RWPE1 (cell line): ENCODE measurements at regions not wholly inside any gene's neighbourhood (a gene's known extent, or its start where the extent isn't known, plus 50 kb on each side); places are given as distances from the start of the nearest gene placed in this dataset.

ENCODE experiments used
- CTCF ChIA-PET: fragments of 350-600 bp; sonication (Branson Sonifier 250); formaldehyde crosslinking; extraction: SDS; loops from one replicate; lab custom pipeline; 2021; lab: Yijun Ruan, JAX
- POLR2A ChIA-PET: fragments of 400-600 bp; formaldehyde crosslinking; extraction: SDS; loops from one replicate; lab custom pipeline; 2020; ENCODE audit warnings: antibody characterized with exemption; ENCODE audit not compliant: low non-redundant PET; lab: Yijun Ruan, JAX
- DNase-seq: peaks from one replicate; pipeline ENCODE4 v3.0.0; 2012; ENCODE audit warnings: low spot score
- H3K27ac ChIP-seq: fragments of 450-650 bp; 2 replicates; pipeline ENCODE4 v1.5.1; 2017
- TF ChIP-seq, protein P1 (sequence below): fragments of 450-650 bp; conservative IDR thresholded peaks from 2 replicates; pipeline ENCODE4 v1.5.1; 2017; ENCODE audit warnings: low read depth, mild to moderate bottlenecking

DNA sequence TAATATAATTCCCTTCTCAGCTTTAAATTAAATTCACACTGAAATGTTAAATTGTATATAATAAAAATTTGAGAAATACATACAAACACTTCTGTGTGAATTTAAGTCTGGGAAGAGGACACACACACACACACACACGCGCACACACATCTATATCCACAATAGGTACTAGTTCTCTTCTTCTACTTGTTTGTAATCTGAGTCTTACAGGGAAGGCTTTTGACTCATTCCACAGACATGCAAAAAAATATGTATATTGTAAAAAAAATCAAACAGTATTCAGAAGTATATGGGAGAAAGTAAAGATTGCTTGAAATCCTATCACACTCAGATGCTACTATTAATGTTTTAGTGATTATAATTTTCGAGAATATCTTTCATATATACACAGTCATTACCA, 276.2 kb downstream of the MDFIC start:
- no peak for DNase-seq
- TF ChIP-seq, protein P1, sequence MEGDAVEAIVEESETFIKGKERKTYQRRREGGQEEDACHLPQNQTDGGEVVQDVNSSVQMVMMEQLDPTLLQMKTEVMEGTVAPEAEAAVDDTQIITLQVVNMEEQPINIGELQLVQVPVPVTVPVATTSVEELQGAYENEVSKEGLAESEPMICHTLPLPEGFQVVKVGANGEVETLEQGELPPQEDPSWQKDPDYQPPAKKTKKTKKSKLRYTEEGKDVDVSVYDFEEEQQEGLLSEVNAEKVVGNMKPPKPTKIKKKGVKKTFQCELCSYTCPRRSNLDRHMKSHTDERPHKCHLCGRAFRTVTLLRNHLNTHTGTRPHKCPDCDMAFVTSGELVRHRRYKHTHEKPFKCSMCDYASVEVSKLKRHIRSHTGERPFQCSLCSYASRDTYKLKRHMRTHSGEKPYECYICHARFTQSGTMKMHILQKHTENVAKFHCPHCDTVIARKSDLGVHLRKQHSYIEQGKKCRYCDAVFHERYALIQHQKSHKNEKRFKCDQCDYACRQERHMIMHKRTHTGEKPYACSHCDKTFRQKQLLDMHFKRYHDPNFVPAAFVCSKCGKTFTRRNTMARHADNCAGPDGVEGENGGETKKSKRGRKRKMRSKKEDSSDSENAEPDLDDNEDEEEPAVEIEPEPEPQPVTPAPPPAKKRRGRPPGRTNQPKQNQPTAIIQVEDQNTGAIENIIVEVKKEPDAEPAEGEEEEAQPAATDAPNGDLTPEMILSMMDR: no peak
- no peak overlapping the region for H3K27ac ChIP-seq
- POLR2A ChIA-PET: no interaction called here
- CTCF ChIA-PET: interaction anchor here (0.6 kb wide), 2 partner anchors 315 to 369 kb away, joined by 4 to 5 read pairs; no protein-coding TSS in a partner anchor

DNA sequence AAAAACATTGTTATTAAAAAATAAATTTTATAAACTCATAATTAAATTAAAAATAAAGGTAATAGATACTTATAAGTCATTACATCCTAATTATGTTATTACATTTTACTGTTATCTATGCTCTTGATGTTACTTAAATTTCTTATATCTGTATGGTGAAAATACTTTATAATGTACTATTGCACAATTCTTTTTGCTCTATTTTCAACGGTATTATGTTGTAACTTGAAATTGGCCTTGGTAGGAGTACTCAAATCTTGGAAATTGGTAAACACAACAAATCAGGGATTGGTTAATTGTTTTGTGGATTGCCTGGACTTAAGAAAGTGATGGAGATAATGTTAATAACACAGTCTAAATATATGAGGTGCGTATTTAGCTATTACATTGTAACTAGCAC, 273.3 kb downstream of the MDFIC start:
- CTCF ChIA-PET: no interaction called here
- no peak overlapping the region for H3K27ac ChIP-seq
- TF ChIP-seq, protein P1: no peak
- POLR2A ChIA-PET: no interaction called here
- DNase-seq: no peak

DNA sequence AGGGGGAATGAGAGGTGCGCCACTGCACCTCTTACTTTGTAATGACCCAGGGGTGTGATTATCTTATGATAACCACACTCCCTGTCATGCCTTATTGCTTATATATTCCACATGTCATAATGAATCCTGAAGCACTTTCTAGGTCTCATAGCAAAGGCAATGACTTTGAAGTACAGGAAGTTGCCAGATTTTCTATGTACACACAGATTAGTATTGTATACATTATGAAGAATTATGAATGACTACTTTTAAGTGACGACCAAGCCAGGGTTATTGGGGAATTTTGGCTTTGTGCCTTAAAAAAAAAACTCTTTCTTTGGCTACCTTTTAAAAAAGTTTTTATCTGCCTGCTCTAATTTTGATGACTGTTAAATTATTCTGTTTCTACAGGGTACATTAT, 269.6 kb downstream of the MDFIC start:
- no peak for DNase-seq
- ChIA-PET CTCF (no interaction called here), POLR2A (no interaction called here)
- TF ChIP-seq, protein P1: no peak
- no peak overlapping the region for H3K27ac ChIP-seq

DNA sequence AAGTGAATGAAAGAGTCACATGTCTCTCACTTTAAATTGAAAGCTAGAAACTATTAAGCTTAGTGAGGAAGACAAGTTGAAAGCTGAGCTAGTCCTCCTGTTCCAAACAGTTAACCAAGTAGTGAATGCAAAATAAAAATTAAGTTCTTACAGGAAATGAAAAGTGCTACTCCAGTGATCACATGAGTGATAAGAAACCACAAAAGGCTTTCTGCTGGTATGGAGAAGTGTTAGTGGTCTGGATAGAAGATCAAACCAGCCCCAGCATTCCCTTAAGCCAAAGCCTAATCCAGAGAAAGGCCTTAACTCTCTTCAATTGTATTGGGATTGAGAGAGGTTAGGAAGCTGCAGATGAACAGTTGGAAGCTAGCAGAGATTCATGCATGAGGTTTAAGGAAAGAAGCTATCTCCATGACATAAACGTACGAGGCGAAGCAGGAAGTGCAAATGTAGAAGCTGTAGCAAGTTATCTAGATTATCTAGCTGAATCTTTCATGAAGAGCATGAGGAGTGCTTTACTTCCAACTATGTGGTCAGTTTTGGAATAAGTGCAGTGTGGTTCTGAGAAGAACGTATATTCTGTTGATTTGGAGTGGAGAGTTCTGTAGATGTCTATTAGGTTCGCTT, 261.6 kb downstream of the MDFIC start:
- H3K27ac ChIP-seq: no peak overlapping the region
- no peak for DNase-seq
- POLR2A ChIA-PET: no interaction called here
- CTCF ChIA-PET: no interaction called here
- TF ChIP-seq, protein P1: no peak

DNA sequence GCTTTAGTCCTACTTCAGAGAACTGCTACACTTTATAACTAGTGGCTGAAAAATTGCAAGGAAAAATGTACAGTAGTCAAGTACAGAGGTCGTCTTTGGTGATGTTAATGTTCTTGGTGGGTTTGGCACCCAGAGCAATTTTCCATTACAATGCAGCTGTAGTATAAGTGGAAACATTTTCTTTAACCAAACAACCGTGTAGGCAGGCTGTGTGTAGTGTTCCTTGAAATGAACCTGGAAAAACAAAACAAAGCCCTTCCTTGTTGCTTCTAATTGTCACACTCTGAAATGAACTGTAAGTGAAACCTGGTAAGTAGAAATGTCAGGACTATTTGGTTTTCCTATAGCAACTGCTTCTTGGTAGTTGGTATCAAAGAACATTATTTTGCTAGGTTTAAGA, 256.9 kb downstream of the MDFIC start:
- TF ChIP-seq, protein P1: no peak
- CTCF ChIA-PET: interaction anchor here (0.7 kb wide), 1 partner anchor 45 kb away, joined by 3 read pairs; no protein-coding TSS in a partner anchor
- H3K27ac ChIP-seq: no peak overlapping the region
- POLR2A ChIA-PET: no interaction called here
- no peak for DNase-seq

DNA sequence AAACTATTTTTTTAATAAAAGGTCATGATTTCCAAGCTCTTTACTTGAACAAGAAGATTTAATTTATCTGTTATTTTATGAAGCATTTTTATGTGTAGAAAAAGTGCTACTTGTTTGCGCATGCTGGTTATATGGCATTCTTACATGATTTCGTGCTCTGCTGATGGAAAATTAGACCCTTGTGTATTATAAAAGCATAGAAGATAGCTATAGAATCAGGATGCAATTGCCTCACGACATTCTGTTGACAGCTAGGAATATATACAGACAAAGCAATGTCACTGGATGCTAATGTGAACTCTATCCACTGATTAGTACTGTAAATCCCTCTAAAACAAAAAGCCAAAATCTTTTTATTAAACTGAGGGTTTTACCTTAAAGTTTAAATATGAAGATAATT, 255.9 kb downstream of the MDFIC start:
- no peak for DNase-seq
- POLR2A ChIA-PET: no interaction called here
- TF ChIP-seq, protein P1: no peak
- CTCF ChIA-PET: no interaction called here
- H3K27ac ChIP-seq: no peak overlapping the region
